IPS-15b (cell line): ENCODE measurements at regions not wholly inside any gene's neighbourhood (a gene's known extent, or its start where the extent isn't known, plus 50 kb on each side); places are given as distances from the start of the nearest gene placed in this dataset.
"Not testable (repeated sequence)": the region's sequence is repeated elsewhere in the genome, so short reads cannot be mapped to it uniquely, and the experiment has no call there.

ENCODE experiments used
- H3K27me3 ChIP-seq: one replicate; pipeline ENCODE4 v1.6.1; 2013; ENCODE audit warnings: low read length; ENCODE audit not compliant: control insufficient read depth, insufficient read depth
- H3K36me3 ChIP-seq: one replicate; pipeline ENCODE4 v1.6.1; 2013; ENCODE audit warnings: low read length; ENCODE audit not compliant: control insufficient read depth, insufficient read depth
- H3K4me1 ChIP-seq: one replicate; pipeline ENCODE4 v1.6.1; 2013; ENCODE audit warnings: mild to moderate bottlenecking, low read length; ENCODE audit not compliant: control insufficient read depth, insufficient read depth
- H3K4me3 ChIP-seq: one replicate; pipeline ENCODE4 v1.5.1; 2013; ENCODE audit warnings: low read depth, low read length
- H3K9ac ChIP-seq: one replicate; pipeline ENCODE4 v1.6.1; 2013; ENCODE audit warnings: low read depth, mild to moderate bottlenecking, low read length
- H3K9me3 ChIP-seq: one replicate; pipeline ENCODE4 v1.6.1; 2013; ENCODE audit warnings: mild to moderate bottlenecking, low read length; ENCODE audit not compliant: control insufficient read depth, insufficient read depth

DNA sequence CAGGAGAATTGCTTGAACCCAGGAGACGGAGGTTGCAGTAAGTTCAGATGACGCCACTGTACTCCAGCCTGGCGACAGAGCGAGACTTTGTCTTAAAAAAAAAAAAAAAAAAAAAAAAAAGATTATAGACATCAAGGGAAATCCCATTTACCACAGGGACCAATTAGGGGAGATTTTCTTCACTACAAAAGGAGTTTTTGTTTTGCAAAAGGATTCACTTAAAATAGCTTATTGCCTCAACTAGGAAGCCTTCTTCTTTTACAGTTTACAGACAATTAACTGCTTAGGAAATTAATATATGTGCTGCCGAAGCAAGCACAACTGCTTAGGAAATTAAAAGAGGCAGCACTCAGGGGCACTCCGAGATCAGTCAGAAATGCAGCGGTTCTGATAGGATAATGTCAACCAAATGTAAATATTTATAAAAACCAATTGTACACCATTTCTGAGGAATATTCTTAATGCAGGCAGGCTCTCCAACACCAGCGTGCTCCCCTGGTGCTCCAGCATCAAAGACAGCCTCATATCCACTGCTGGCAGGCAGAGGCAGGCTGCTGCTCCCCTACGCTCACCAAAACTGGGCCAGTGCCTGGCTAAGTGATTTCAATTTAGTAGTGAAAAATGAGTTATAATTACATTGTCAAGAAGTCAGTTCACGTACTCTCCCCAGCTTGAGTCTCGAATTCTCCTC, 107.9 kb upstream of the RAB4A start:
- Histone ChIP-seq H3K9me3 (no peaks in the 10 kb centered on the region), H3K27me3 (no peaks in the 10 kb centered on the region), H3K4me1 (no peaks in the 10 kb centered on the region), H3K4me3 (no peak overlapping the region), H3K36me3 (no peaks in the 10 kb centered on the region), H3K9ac (no peak overlapping the region)

DNA sequence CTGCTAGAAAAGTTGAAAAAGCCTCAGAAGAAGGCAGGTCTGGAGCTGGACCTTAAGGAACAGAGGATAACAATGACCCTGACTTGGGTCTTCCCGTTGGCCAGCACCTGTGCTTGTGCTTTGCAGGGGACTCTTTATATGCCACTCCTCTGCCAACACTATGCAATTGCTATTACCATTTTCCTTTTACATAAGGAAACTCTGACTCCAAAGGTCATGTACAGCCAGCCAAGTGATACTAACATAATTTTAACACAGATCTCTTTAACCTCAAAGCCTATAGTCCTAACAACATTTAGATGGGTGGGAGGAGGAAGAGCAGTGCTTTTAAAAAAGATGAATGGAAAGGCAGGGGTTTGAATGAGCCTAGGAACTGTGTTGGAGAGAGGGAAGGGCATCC, 106.6 kb upstream of the RAB4A start:
- no peaks in the 10 kb centered on the region for H3K27me3 ChIP-seq
- no peak overlapping the region for H3K9ac ChIP-seq

GRCh38 chr1:229164836-229165735, 105.8 kb upstream of the RAB4A start:
- no peaks in the 10 kb centered on the region for H3K9me3 ChIP-seq
- H3K9ac ChIP-seq: no peak overlapping the region
- no peaks in the 10 kb centered on the region for H3K36me3 ChIP-seq
- no peaks in the 10 kb centered on the region for H3K4me1 ChIP-seq
- no peaks in the 10 kb centered on the region for H3K27me3 ChIP-seq
- no peak overlapping the region for H3K4me3 ChIP-seq

More for the DNA sequence above, 106.6 kb upstream of the RAB4A start:
- no peak overlapping the region for H3K4me3 ChIP-seq
- no peaks in the 10 kb centered on the region for H3K36me3 ChIP-seq
- no peaks in the 10 kb centered on the region for H3K4me1 ChIP-seq
- no peaks in the 10 kb centered on the region for H3K9me3 ChIP-seq

DNA sequence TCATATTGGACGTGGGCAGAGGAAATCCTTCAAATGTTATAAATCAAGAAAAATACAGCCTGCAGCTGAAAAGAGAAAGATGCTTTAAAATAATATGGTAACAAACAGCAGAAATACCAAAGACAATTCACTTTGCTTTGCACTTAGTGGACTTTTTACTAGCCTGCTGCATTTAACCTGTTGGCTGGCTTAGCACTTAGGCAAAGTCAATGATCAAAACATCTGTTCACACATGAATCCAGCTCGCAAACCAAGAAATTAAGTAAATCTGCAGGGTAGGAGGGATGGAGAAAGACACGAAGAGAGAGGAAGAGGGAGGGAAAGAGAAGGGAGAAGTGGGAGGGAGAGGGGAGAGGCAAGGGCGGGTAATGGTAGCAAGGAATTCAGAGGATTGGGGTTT, 103.6 kb upstream of the RAB4A start:
- H3K36me3 ChIP-seq: no peaks in the 10 kb centered on the region
- H3K4me3 ChIP-seq: no peak overlapping the region
- H3K4me1 ChIP-seq: no peaks in the 10 kb centered on the region
- H3K9me3 ChIP-seq: no peaks in the 10 kb centered on the region
- H3K9ac ChIP-seq: no peak overlapping the region
- H3K27me3 ChIP-seq: no peaks in the 10 kb centered on the region

- H3K9ac ChIP-seq: no peak overlapping the region
- H3K36me3 ChIP-seq: no peaks in the 10 kb centered on the region
- no peaks in the 10 kb centered on the region for H3K9me3 ChIP-seq
- no peaks in the 10 kb centered on the region for H3K27me3 ChIP-seq
- no peak overlapping the region for H3K4me3 ChIP-seq
- H3K4me1 ChIP-seq: no peaks in the 10 kb centered on the region
Observed at GRCh38 chr1:229169399-229169798, 101.5 kb upstream of the RAB4A start.

DNA sequence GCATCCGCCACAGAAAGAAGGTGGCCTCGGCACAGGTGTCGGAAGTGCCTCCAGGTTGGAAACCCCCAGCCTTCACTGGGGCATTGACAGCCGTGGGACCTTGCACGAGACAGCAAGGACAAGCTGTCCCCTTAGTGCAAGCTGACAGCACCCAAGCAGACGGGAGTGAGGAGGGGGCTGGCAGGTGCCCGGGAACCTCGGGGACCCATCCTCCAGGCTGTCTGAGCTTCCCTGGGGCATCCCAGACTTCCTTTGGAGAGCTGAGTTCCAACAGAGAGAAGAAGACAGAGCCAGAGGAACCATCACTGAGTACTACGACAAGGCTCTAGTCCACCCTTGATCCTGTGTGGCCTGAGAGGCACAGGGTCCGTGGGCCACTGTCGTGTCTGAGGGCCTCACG, 100.6 kb upstream of the RAB4A start:
- Histone ChIP-seq H3K9ac (no peak overlapping the region), H3K9me3 (no peaks in the 10 kb centered on the region), H3K4me3 (no peak overlapping the region), H3K36me3 (no peaks in the 10 kb centered on the region), H3K4me1 (no peaks in the 10 kb centered on the region), H3K27me3 (no peaks in the 10 kb centered on the region)

DNA sequence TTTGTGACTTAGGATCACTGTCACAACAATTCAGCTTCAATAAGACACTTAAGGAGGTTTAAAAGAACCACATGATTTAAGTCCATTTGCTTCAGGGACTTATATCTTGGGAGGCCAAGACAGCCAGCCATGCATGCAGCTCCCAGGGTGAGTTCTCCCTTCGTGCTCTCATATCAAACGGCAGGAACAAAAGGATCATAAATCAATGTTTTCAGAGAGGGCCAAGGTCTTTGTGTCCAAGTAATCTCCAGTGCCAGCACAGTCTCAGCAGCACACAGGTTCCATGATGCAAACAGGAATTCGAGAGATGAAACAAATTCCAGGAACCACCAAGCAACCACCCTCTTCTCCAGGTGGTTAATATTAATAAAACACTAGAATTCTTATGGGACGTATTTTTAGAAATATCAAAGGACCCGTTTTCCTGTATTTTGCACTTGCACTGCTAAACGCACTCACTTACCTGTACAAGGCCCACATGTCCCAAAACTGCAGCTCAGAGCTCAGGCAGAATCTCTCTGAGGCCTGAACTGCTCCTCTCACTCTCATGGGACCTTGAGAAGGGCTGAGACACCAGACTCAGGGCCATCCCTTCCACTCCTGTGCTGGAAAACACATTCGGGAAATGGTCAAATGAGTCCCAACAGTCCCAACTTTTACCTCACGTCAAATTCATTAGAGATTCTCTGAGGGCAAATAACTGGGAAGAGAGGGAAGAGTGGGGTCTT, 100.0 kb upstream of the RAB4A start:
- no peaks in the 10 kb centered on the region for H3K27me3 ChIP-seq
- H3K4me3 ChIP-seq: no peak overlapping the region
- H3K4me1 ChIP-seq: no peaks in the 10 kb centered on the region
- H3K9ac ChIP-seq: no peak overlapping the region
- H3K9me3 ChIP-seq: no peaks in the 10 kb centered on the region
- no peaks in the 10 kb centered on the region for H3K36me3 ChIP-seq

- no peaks in the 10 kb centered on the region for H3K27me3 ChIP-seq
- no peaks in the 10 kb centered on the region for H3K4me1 ChIP-seq
- no peaks in the 10 kb centered on the region for H3K36me3 ChIP-seq
- no peaks in the 10 kb centered on the region for H3K9me3 ChIP-seq
- no peak overlapping the region for H3K4me3 ChIP-seq
- H3K9ac ChIP-seq: no peak overlapping the region
Observed at GRCh38 chr1:229171934-229172333, 99.0 kb upstream of the RAB4A start.

DNA sequence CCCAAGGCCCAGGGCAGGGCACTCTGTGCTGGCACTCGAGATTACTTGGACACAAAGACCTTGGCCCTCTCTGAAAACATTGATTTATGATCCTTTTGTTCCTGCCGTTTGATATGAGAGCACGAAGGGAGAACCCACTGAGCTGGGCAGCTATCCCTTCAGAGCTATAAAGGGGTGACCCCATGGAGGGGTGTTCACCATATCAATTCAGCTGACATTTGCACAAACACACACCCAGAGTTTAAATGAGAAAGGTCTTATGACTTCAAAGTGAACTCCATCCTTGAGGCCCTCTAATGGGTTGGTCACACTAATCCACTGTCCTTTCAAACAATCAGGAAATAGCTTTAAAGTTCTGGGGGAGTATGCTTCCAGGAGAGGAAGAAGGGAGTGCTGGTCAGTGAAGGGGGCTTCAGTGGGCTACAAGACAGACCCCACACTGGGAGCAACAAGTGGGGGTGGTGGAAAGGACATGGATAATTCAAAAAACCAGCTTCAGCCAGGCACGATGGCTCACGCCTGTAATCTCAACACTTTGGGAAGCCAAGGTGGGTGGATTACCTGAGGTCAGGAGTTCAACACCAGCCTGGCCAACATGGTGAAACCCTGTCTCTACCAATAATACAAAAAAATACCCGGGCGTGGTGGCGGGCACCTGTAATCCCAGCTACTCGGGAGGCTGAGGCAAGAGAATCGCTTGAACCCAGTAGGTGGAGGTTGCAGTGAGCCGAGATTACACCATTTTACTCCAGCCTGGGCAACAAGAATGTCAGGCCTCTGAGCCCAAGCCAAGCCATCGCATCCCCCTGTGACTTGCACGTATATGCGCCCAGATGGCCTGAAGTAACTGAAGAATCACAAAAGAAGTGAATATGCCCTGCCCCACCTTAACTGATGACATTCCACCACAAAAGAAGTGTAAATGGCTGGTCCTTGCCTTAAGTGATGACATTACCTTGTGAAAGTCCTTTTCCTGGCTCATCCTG, 97.1 kb upstream of the RAB4A start:
- H3K27me3 ChIP-seq, H3K9me3 ChIP-seq, H3K36me3 ChIP-seq, H3K4me3 ChIP-seq, H3K9ac ChIP-seq, H3K4me1 ChIP-seq: not testable (repeated sequence)

GRCh38 chr1:229175297-229175696, 95.6 kb upstream of the RAB4A start:
- H3K9me3 ChIP-seq, H3K36me3 ChIP-seq, H3K9ac ChIP-seq, H3K27me3 ChIP-seq, H3K4me3 ChIP-seq, H3K4me1 ChIP-seq: not testable (repeated sequence)

GRCh38 chr1:229176457-229176856, 94.5 kb upstream of the RAB4A start:
- not testable (repeated sequence) for H3K27me3 ChIP-seq, H3K9ac ChIP-seq, H3K36me3 ChIP-seq, H3K4me3 ChIP-seq, H3K4me1 ChIP-seq, H3K9me3 ChIP-seq
